Upper lobe of left lung (tissue), 6 donors: ENCODE measurements at regions not wholly inside any gene's neighbourhood (a gene's known extent, or its start where the extent isn't known, plus 50 kb on each side); places are given as distances from the start of the nearest gene placed in this dataset.

Experiments used
- ATAC-seq, 2 donors: fragments of 200-7000 bp; cut with Tn5 transposase; one replicate each; pipeline ENCODE4 v1.9.1; 2022; ENCODE audit warnings: mild to moderate bottlenecking in 2 of 2, moderate library complexity in 2 of 2; ENCODE audit not compliant: low FRiP score in 2 of 2
- DNase-seq, 2 donors: peaks; one replicate each; pipeline ENCODE4 v3.0.0-alpha.2; 2019 to 2020
- H3K27ac ChIP-seq, 4 donors: fragments of 200-600 bp; sonication (generic); one replicate each; pipeline ENCODE4 v1.5.1; 2016 to 2019
- H3K27me3 ChIP-seq, 4 donors: fragments of 200-600 bp; sonication (generic); one replicate each; pipeline ENCODE4 v1.5.1; 2017 to 2019
- H3K36me3 ChIP-seq, 4 donors: fragments of 200-600 bp; sonication (generic); one replicate each; pipeline ENCODE4 v1.5.1; 2016 to 2019
- H3K4me1 ChIP-seq, 4 donors: fragments of 200-600 bp; sonication (generic); one replicate each; pipeline ENCODE4 v1.5.1; 2018 to 2019
- H3K4me3 ChIP-seq, 4 donors: fragments of 200-600 bp; sonication (generic); one replicate each; pipeline ENCODE4 v1.5.1; 2017 to 2019; ENCODE audit warnings: mild to moderate bottlenecking in 2 of 4, moderate library complexity in 1 of 4
- H3K9me3 ChIP-seq, 4 donors: fragments of 200-600 bp; sonication (generic); one replicate each; pipeline ENCODE4 v1.5.1; 2018 to 2019
- CTCF ChIP-seq, 6 experiments: fragments of 450-650 bp in 4 of 6; fragments of 200-600 bp in 2 of 6; sonication (generic) in 2 of 6; IDR thresholded peaks; one replicate each; pipeline ENCODE4 v1.5.1; 2016 to 2019; ENCODE audit warnings: antibody characterized with exemption in 6 of 6
- EP300 ChIP-seq, 4 donors: sonication (generic); formaldehyde crosslinking; IDR thresholded peaks; one replicate each; pipeline ENCODE4 v1.5.1; 2017; ENCODE audit warnings: antibody characterized with exemption in 4 of 4, control low read depth in 2 of 4
- POLR2A ChIP-seq, 4 donors: fragments of 450-650 bp; IDR thresholded peaks; one replicate each; pipeline ENCODE4 v1.5.1; 2016 to 2017; ENCODE audit warnings: antibody characterized with exemption in 4 of 4, mild to moderate bottlenecking in 2 of 4
- POLR2AphosphoS5 ChIP-seq, 2 donors: sonication (generic); formaldehyde crosslinking; IDR thresholded peaks; one replicate each; pipeline ENCODE4 v1.5.1; 2017; ENCODE audit warnings: antibody characterized with exemption in 2 of 2
- WGBS, 2 donors: methylation state at CpG; one replicate each; pipeline ENCODE4 v1.1.5; 2017 to 2018; 5-methylcytosine and 5-hydroxymethylcytosine counted together
- donor health status: DM: no; HTN: no; CAD: no; lungs with moderate emphysema.
- donor health status: DM: no; HTN: yes; CAD: no; lungs with severe emphysema.

- no peak overlapping the region for H3K4me3 ChIP-seq
- no peaks in the 10 kb centered on the region for H3K36me3 ChIP-seq
- H3K4me1 ChIP-seq, result no peaks in the 10 kb centered on the region
- ATAC-seq, result no peak
- peak in 1 of 2 donors; percentile 19 for DNase-seq
- no peaks in the 10 kb centered on the region for H3K27me3 ChIP-seq
- no peak overlapping the region for H3K27ac ChIP-seq
- TF ChIP-seq CTCF (IDR thresholded peaks at IDR 0.05), result no peak
- TF ChIP-seq EP300 (IDR thresholded peaks at IDR 0.05), result no peak
- TF ChIP-seq POLR2AphosphoS5 (IDR thresholded peaks at IDR 0.05), result no peak
- no peak for TF ChIP-seq POLR2A (IDR thresholded peaks at IDR 0.05)
- WGBS, 2 donors, result 72 to 80% methylated on average over 7 to 11 of the region's 11 CpGs
- peaks cover 0 to 10% (median 4%) of the 10 kb centered on the region in 4 donors for H3K9me3 ChIP-seq
Observed at GRCh38 chr14:104445832-104446381, 133.7 kb upstream of the C14orf180 start.

GRCh38 chr14:104446611-104447010, 133.0 kb upstream of the C14orf180 start:
- 92 to 96% methylated on average over 6 of the region's 6 CpGs for WGBS, 2 donors
- Histone ChIP-seq H3K27ac (no peak overlapping the region), H3K27me3 (no peaks in the 10 kb centered on the region), H3K36me3 (no peaks in the 10 kb centered on the region), H3K9me3 (peaks cover 0 to 10% (median 4%) of the 10 kb centered on the region in 4 donors), H3K4me1 (no peaks in the 10 kb centered on the region), H3K4me3 (no peak overlapping the region)
- ATAC-seq (no peak), DNase-seq (peak in 1 of 2 donors; percentile 15)
- no peak for TF ChIP-seq EP300 (IDR thresholded peaks at IDR 0.05)
- TF ChIP-seq POLR2AphosphoS5 (IDR thresholded peaks at IDR 0.05), result no peak
- TF ChIP-seq POLR2A (IDR thresholded peaks at IDR 0.05), result no peak
- no peak for TF ChIP-seq CTCF (IDR thresholded peaks at IDR 0.05)

GRCh38 chr14:104447750-104448149, 131.8 kb upstream of the C14orf180 start:
- ATAC-seq, result no peak
- DNase-seq, result no peak
- TF ChIP-seq POLR2A (IDR thresholded peaks at IDR 0.05) (no peak), EP300 (IDR thresholded peaks at IDR 0.05) (no peak), POLR2AphosphoS5 (IDR thresholded peaks at IDR 0.05) (no peak), CTCF (IDR thresholded peaks at IDR 0.05) (no peak)
- Histone ChIP-seq H3K27ac (no peak overlapping the region), H3K9me3 (peaks cover 0 to 10% (median 4%) of the 10 kb centered on the region in 4 donors), H3K4me3 (no peak overlapping the region), H3K4me1 (no peaks in the 10 kb centered on the region), H3K27me3 (no peaks in the 10 kb centered on the region), H3K36me3 (no peaks in the 10 kb centered on the region)
- 91 to 93% methylated on average over 1 of the region's 1 CpG for WGBS, 2 donors

GRCh38 chr14:104448321-104448720, 131.2 kb upstream of the C14orf180 start:
- Histone ChIP-seq H3K4me1 (no peaks in the 10 kb centered on the region), H3K9me3 (peaks cover 0 to 10% (median 4%) of the 10 kb centered on the region in 4 donors), H3K4me3 (no peak overlapping the region), H3K36me3 (no peaks in the 10 kb centered on the region), H3K27ac (no peak overlapping the region), H3K27me3 (no peaks in the 10 kb centered on the region)
- WGBS, 2 donors, result 48 to 59% methylated on average over 2 of the region's 2 CpGs
- TF ChIP-seq POLR2AphosphoS5 (IDR thresholded peaks at IDR 0.05), result no peak
- ATAC-seq (no peak), DNase-seq (no peak)

GRCh38 chr14:104448721-104449120, 130.8 kb upstream of the C14orf180 start:
- Histone ChIP-seq H3K27ac (no peak overlapping the region), H3K27me3 (no peaks in the 10 kb centered on the region), H3K4me1 (no peaks in the 10 kb centered on the region), H3K36me3 (no peaks in the 10 kb centered on the region), H3K9me3 (peaks cover 0 to 10% (median 4%) of the 10 kb centered on the region in 4 donors), H3K4me3 (no peak overlapping the region)
- 76 to 82% methylated on average over 1 of the region's 1 CpG for WGBS, 2 donors
- TF ChIP-seq POLR2A (IDR thresholded peaks at IDR 0.05) (no peak), EP300 (IDR thresholded peaks at IDR 0.05) (no peak), CTCF (IDR thresholded peaks at IDR 0.05) (no peak), POLR2AphosphoS5 (IDR thresholded peaks at IDR 0.05) (no peak)
- no peak for DNase-seq
- no peak for ATAC-seq
